NCI-H1105 (cell line): ENCODE measurements at regions not wholly inside any gene's neighbourhood (a gene's known extent, or its start where the extent isn't known, plus 50 kb on each side); places are given as distances from the start of the nearest gene placed in this dataset.
"Not testable (repeated sequence)": the region's sequence is repeated elsewhere in the genome, so short reads cannot be mapped to it uniquely, and the experiment has no call there.

ENCODE experiments used
- DNase-seq: peaks from one replicate; lab custom pipeline; 2025; lab: John Stamatoyannopoulos, UW

GRCh38 chr10:2106641-2107040, 369.3 kb upstream of the ADARB2 start:
- DNase-seq = no peak

DNA sequence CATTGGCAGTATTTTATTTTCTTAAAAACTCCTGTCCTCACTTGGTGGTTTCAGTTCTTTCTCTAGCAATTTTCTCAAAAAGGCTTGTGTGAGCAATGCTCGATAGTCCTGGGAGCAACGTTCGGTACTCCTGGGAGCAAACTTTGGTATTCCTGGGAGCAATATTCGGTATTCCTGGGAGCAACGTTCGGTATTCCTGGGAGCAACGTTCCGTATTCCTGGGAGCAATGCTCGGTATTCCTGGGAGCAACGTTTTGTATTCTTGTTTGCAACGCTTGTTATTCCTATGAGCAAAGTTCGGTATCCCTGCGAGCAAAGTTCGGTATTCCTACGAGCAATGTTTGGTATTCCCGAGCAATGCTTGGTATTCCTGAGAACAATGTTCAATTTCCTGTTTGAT, 362.0 kb upstream of the ADARB2 start:
- DNase-seq = no peak

- DNase-seq = no peak
Observed at GRCh38 chr10:2097937-2098336, 360.6 kb upstream of the ADARB2 start.

DNA sequence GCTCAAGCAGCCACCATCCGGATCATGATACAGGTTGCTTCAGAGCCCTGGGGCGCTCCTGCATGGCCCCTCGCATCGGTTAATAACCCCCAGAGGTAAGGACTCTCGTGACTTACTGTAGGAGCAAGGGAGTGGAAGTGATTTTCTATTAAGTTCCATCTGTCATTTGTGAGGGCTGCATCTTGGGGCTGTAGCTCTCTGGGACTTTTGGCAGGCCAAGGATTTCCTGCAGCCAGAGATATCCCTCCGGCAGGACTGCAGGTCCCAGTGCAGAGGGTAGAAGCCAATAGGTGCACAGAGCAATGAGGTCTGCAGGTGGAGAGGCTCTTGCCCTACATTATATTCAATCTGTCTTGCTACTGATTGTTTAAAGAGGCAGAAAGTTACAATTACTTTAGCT, 356.8 kb upstream of the ADARB2 start:
- DNase-seq = no peak

DNA sequence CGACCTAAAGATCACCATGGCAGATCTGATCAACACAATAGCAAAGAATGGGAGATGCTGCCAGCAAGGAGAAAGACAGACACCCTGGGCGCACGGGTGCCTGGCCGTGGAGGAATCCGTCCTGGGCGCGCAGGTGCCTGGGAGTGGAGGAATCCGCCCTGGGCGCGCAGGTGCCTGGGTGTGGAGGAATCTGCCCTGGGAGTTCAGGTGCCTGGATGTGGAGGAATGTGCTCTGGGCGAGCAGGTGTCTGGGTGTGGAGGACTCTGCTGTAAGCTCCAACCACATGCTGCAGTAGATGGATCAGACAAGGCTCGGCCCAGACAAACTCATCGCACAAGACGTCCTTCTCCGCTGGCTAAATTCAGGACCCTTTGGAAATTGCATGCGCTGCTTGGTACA, 346.3 kb upstream of the ADARB2 start:
- DNase-seq = no peak

- no peak for DNase-seq
Observed at GRCh38 chr10:2081501-2081900, 344.2 kb upstream of the ADARB2 start.

GRCh38 chr10:2079603-2080078, 342.3 kb upstream of the ADARB2 start:
- DNase-seq = no peak

DNA sequence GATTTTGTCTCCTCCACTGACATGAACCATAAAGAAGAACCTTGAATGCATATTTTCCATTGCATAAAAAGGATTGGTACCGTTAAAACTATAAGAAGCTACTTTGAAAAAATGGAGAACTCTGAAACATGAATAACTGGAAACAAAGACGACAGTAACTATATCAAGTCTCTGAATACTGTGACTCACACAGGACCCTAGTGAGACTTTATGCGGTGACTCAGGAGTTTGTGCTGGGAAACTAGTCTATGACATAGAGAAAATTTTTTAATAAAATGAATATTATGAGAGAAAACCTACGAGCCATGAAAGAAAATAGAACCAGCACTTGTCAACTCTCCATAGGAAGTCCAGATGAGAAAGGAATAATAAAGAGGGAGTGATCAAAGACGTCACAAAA, 339.9 kb upstream of the ADARB2 start:
- DNase-seq = no peak

DNA sequence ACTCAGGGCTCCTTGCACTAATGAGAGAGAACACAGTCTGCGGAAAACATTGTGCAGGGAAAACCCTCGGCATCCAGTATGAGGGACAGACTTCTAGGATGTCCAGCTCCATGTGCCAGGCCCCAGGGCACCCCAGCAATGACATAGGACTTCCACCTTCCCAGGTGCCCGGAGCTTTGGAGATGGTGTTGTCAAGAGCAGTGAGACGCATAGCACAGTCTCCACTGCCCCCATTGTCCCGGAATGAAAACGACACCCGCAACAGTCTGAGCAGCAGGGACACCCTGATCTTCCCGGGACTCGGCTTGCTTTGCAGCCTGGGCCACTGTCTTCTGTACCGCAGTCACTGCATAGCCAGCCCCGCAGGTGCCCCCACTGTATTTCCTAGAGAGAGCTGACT, 339.2 kb upstream of the ADARB2 start:
- DNase-seq = no peak

DNA sequence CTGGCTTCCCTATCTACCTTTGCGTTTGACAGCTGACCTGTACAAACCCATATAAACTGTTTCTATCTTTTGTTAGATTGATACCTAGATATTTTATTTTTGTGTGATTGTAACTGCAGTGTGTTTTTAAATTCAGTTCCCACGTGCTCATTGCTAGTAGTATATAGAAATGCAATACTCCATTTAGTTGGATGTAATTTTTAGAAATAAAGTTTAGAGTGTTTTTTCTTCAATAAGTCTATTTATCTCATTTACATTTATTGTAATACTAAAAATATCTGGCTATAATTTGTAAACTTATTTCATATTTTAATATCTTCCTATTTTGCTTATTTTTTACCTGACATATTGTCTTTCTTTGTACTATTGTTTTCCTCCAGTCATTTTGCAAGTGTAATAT, 329.7 kb upstream of the ADARB2 start:
- DNase-seq = no peak

DNA sequence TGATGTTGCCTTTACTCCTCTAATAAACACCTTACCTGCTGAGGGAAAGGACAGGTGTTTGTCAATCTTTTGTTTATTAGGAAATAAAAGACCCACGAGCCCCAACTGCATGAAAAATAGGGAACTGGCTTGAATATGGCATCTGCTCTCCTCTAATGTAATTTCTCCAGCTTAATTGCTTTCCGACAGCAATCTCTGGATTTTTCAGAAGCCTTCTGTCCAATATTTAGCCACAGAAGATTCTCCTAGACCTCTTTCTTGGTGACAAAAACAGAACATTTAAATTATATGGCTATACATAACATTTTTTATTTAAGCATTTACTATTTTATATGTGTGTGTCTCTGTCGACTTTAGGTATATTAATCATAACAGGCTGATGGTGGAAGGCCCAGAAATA, 317.4 kb upstream of the ADARB2 start:
- no peak for DNase-seq

GRCh38 chr10:2053805-2054204, 316.5 kb upstream of the ADARB2 start:
- no peak for DNase-seq

- DNase-seq = no peak
Observed at GRCh38 chr10:2051108-2051507, 313.8 kb upstream of the ADARB2 start.

- no peak for DNase-seq
Observed at GRCh38 chr10:2049560-2049959, 312.2 kb upstream of the ADARB2 start.

- DNase-seq = no peak
Observed at GRCh38 chr10:2048337-2048973, 311.1 kb upstream of the ADARB2 start.

DNA sequence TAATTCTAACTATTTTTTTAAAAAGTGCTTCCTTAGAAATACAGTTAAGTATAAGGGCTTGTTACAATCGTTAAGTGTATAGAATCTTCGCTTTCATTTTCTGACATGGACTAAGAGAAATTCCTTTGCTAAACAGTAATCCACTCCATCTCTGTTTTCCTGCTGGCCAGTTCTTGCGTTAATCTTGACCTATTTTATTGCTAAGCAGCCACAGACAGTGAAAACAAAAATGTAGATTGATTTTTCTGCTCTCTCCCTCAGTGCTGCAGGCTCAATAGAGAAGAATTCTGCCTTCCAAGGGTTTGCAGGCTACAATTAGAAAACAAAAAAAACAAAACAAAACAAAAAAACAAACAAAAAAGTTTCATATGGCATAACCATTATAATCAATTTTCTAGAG, 310.4 kb upstream of the ADARB2 start:
- DNase-seq = no peak

DNA sequence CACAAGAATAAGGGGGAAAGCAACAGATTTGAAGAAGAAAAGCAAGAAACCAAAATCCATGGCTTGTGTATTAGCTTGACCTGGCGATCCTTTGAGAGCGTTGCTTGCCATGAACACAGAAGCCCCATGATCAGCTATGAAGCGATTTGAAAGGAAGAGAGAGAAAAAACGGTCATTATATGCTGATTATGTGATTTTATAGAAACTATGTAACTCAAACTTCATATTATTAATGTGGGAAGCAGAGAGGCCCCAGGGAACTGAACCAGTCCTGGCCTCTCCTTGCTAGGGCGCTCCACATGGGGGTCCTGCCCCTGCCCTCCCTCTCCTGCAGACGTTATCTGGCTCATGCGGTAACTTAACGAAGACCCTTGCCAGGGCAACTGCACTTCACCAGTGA, 306.1 kb upstream of the ADARB2 start:
- DNase-seq = no peak

- DNase-seq = no peak
Observed at GRCh38 chr10:2038036-2038435, 300.7 kb upstream of the ADARB2 start.

DNA sequence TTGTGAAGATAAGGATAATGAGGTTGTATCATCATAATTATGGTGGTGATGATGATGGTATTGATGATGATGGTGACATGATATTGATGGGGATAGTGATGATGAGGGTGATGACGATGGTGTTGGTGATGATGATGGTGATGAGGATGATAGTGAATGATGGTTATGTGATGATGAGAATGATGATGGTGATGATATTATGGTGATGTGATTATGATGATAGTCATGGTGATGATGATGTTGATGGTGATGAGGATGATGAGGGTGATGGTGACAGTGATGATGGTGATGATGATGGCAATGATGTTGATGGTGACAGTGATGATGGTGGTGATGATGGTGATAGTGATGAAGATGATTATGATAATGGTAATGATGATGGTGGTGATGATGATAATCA, 299.9 kb upstream of the ADARB2 start:
- no peak for DNase-seq

- no peak for DNase-seq
Observed at GRCh38 chr10:2036209-2036608, 298.9 kb upstream of the ADARB2 start.

DNA sequence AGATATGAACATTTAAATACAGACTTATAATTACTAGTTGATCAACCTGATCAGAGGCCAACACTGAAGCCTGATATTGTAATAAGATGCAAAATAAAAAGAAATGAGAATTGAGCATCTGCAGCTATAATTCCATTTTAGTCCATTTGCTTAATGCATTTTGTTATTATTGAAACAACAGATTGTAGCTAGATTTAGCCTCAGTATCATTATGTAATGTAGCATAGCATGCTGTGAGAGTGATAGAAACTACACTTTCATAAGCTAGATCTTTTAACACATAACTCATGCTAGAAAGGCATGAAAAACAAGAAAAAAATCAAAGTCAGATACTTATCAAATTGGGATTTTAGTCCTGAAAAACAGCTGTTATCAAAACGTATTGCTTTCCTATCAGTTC, 292.7 kb upstream of the ADARB2 start:
- no peak for DNase-seq

GRCh38 chr10:2026936-2027335, 289.6 kb upstream of the ADARB2 start:
- no peak for DNase-seq

- DNase-seq = not testable (repeated sequence)
Observed at GRCh38 chr10:2024750-2025149, 287.4 kb upstream of the ADARB2 start.

DNA sequence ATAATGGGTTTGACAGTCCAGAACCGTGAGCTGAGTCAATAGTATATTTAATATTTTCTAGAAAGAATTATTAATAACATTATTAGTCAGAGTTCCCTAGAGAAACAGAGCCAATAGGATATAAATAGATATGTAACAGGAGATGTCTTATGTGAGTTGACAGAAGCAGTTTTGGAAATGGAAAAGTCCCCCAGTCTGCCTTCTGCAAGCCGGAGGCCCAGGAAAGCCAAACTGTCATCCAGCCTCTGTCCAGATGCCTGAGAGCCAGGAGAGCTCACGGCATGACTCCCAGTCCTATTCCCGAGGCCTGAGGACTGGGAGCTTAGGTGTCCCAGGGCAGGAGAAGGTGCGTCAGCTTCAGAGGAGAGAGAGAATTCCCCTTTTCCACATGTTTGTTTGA, 286.4 kb upstream of the ADARB2 start:
- DNase-seq = no peak

GRCh38 chr10:2022401-2022800, 285.1 kb upstream of the ADARB2 start:
- no peak for DNase-seq
